H1 (cell line): ENCODE measurements at regions not wholly inside any gene's neighbourhood (a gene's known extent, or its start where the extent isn't known, plus 50 kb on each side); places are given as distances from the start of the nearest gene placed in this dataset.

Source experiments
- CTCF ChIA-PET: fragments of 300-600 bp; sonication (Branson Sonifier 250); formaldehyde crosslinking; loops from one replicate; lab custom pipeline; 2021; ENCODE audit not compliant: partially characterized antibody; lab: Charles Lee
- POLR2A ChIA-PET: fragments of 300-600 bp; sonication (Branson Sonifier 250); formaldehyde crosslinking; loops from one replicate; lab custom pipeline; 2021; ENCODE audit warnings: inconsistent platforms; ENCODE audit not compliant: partially characterized antibody; lab: Charles Lee
- DNase-seq, 2 experiments: peaks; one replicate each; pipeline versions ENCODE4 v3.0.0 to v3.0.0-alpha.2; 2010 to 2022; ENCODE audit warnings: low spot score in 2 of 2, low read depth in 1 of 2, mixed read lengths in 1 of 2
- FAIRE-seq: peaks from 2 replicates; lab custom pipeline; 2011; peaks lifted over from hg19 to GRCh38; lab: Jason Lieb, UNC
- H2AFZ ChIP-seq: 2 replicates; pipeline ENCODE4 v1.8.1; 2012; ENCODE audit warnings: low read length, inconsistent platforms
- H2AK5ac ChIP-seq: 2 replicates; pipeline ENCODE4 v1.6.1; 2013; ENCODE audit warnings: low read depth, low read length
- H2BK120ac ChIP-seq: replicated peaks from 2 replicates; pipeline ENCODE3; 2013; ENCODE audit warnings: low read depth, low read length, inconsistent platforms
- H2BK12ac ChIP-seq: 2 replicates; pipeline ENCODE4 v1.6.1; 2013; ENCODE audit warnings: low read depth, low read length
- H2BK15ac ChIP-seq: 2 replicates; pipeline ENCODE4 v1.6.1; 2013; ENCODE audit warnings: low read length
- H2BK20ac ChIP-seq: 2 replicates; pipeline ENCODE4 v1.6.1; 2013; ENCODE audit warnings: low read length
- H2BK5ac ChIP-seq: 2 replicates; pipeline ENCODE4 v1.6.1; 2013; ENCODE audit warnings: low read depth, low read length
- H3K14ac ChIP-seq: 2 replicates; pipeline ENCODE4 v1.6.1; 2013; ENCODE audit warnings: inconsistent platforms; ENCODE audit not compliant: insufficient read length
- H3K18ac ChIP-seq: 2 replicates; pipeline ENCODE4 v1.6.1; 2013; ENCODE audit warnings: low read length; ENCODE audit errors: extremely low read depth
- H3K23ac ChIP-seq: 2 replicates; pipeline ENCODE4 v1.6.1; 2013; ENCODE audit warnings: inconsistent platforms; ENCODE audit not compliant: insufficient read length
- H3K23me2 ChIP-seq: 2 replicates; pipeline ENCODE4 v1.6.1; 2013; ENCODE audit warnings: low read depth, low read length
- H3K27ac ChIP-seq: 2 replicates; pipeline ENCODE4 v1.6.1; 2011; ENCODE audit warnings: low read depth, low read length, inconsistent platforms
- H3K27me3 ChIP-seq, 4 experiments: replicated peaks in 1 of 4; 1 replicate in 1 of 4; 2 replicates in 3 of 4; pipeline versions ENCODE4 v1.6.1 to v1.8.1; 2011 to 2013; ENCODE audit warnings: low read length in 3 of 4, mild to moderate bottlenecking in 3 of 4, inconsistent platforms in 2 of 4, mixed read lengths in 2 of 4, moderate library complexity in 1 of 4; ENCODE audit not compliant: control insufficient read depth in 3 of 4, insufficient read depth in 3 of 4; ENCODE audit errors: extremely low read depth in 1 of 4
- H3K36me3 ChIP-seq, 4 experiments: 2 replicates each; pipeline versions ENCODE4 v1.6.1 to v1.8.1; 2011 to 2013; ENCODE audit warnings: mild to moderate bottlenecking in 4 of 4, low read length in 3 of 4, moderate library complexity in 2 of 4, control low read depth in 1 of 4, inconsistent platforms in 1 of 4; ENCODE audit not compliant: insufficient read depth in 4 of 4, control insufficient read depth in 2 of 4
- H3K4ac ChIP-seq: replicated peaks from 2 replicates; pipeline ENCODE3; 2013; ENCODE audit warnings: low read length, low read depth, mixed read lengths, inconsistent platforms; ENCODE audit not compliant: insufficient read length
- H3K4me1 ChIP-seq, 4 experiments: replicated peaks in 1 of 4; 1 replicate in 1 of 4; 2 replicates in 3 of 4; pipeline versions ENCODE4 v1.6.1 to v1.8.1; 2011 to 2013; ENCODE audit warnings: low read length in 3 of 4, inconsistent platforms in 2 of 4, mixed read lengths in 1 of 4; ENCODE audit not compliant: insufficient read depth in 4 of 4, control insufficient read depth in 3 of 4
- H3K4me2 ChIP-seq, 2 experiments: 2 replicates each; pipeline versions ENCODE4 v1.6.1 to v1.8.1; 2011 to 2013; ENCODE audit warnings: low read depth in 2 of 2, low read length in 2 of 2, control low read depth in 1 of 2, inconsistent platforms in 1 of 2, mild to moderate bottlenecking in 1 of 2; ENCODE audit not compliant: insufficient read depth in 1 of 2
- H3K4me3 ChIP-seq, 4 experiments: fragments of 200-600, 300-600 bp in 1 of 4; sonication (generic), shearing (Covaris generic), sonication (Bioruptor Twin) in 1 of 4; 2 replicates each; pipeline versions ENCODE4 v1.5.1 to v1.8.1; 2011 to 2016; ENCODE audit warnings: low read length in 4 of 4, low read depth in 3 of 4, control low read depth in 2 of 4, inconsistent platforms in 2 of 4, mild to moderate bottlenecking in 2 of 4, mixed read lengths in 1 of 4, moderate library complexity in 1 of 4; ENCODE audit not compliant: insufficient read depth in 2 of 4; ENCODE audit errors: extremely low read depth in 1 of 4
- H3K56ac ChIP-seq: replicated peaks from 2 replicates; pipeline ENCODE3; 2013; ENCODE audit warnings: low read depth, mild to moderate bottlenecking, mixed read lengths, low read length, inconsistent platforms; ENCODE audit not compliant: insufficient read length
- H3K79me1 ChIP-seq: 2 replicates; pipeline ENCODE4 v1.6.1; 2013; ENCODE audit warnings: low read depth, low read length, control low read depth
- H3K79me2 ChIP-seq, 2 experiments: 2 replicates each; pipeline versions ENCODE4 v1.6.1 to v1.8.1; 2012 to 2013; ENCODE audit warnings: low read length in 2 of 2, mild to moderate bottlenecking in 2 of 2, inconsistent platforms in 1 of 2; ENCODE audit not compliant: insufficient read depth in 2 of 2, control insufficient read depth in 1 of 2
- H3K9ac ChIP-seq, 4 experiments: replicated peaks in 1 of 4; 1 replicate in 1 of 4; 2 replicates in 3 of 4; pipeline versions ENCODE4 v1.6.1 to v1.8.1; 2011 to 2013; ENCODE audit warnings: low read depth in 3 of 4, low read length in 3 of 4, control low read depth in 2 of 4, mild to moderate bottlenecking in 2 of 4, moderate library complexity in 2 of 4, inconsistent platforms in 1 of 4; ENCODE audit errors: extremely low read depth in 1 of 4
- H3K9me3 ChIP-seq, 2 experiments: 2 replicates each; pipeline versions ENCODE4 v1.6.1 to v1.8.1; 2012 to 2013; ENCODE audit warnings: mild to moderate bottlenecking in 2 of 2, moderate library complexity in 2 of 2, control low read depth in 1 of 2, inconsistent platforms in 1 of 2, low read depth in 1 of 2, low read length in 1 of 2, mixed read lengths in 1 of 2; ENCODE audit not compliant: insufficient read depth in 2 of 2
- H4K20me1 ChIP-seq, 2 experiments: replicated peaks in 1 of 2; 2 replicates each; pipeline versions ENCODE3 to v1.8.1; 2011 to 2013; ENCODE audit warnings: inconsistent platforms in 2 of 2, low read length in 2 of 2, mild to moderate bottlenecking in 1 of 2; ENCODE audit not compliant: insufficient read depth in 2 of 2, control insufficient read depth in 1 of 2
- H4K5ac ChIP-seq: 2 replicates; pipeline ENCODE4 v1.6.1; 2013; ENCODE audit warnings: low read length, low read depth, mixed read lengths, inconsistent platforms; ENCODE audit not compliant: insufficient read length
- H4K8ac ChIP-seq: 2 replicates; pipeline ENCODE4 v1.8.0; 2013; ENCODE audit warnings: mild to moderate bottlenecking, moderate library complexity, low read length, inconsistent platforms; ENCODE audit not compliant: insufficient read depth; ENCODE audit errors: extremely low read depth
- H4K91ac ChIP-seq: replicated peaks from 2 replicates; pipeline ENCODE3; 2013; ENCODE audit warnings: low read length, mixed read lengths, inconsistent platforms; ENCODE audit not compliant: insufficient read length
- CBX5 ChIP-seq: fragments of 300-800, 300-1000 bp; sonication (generic); IDR thresholded peaks from 2 replicates; pipeline ENCODE4 v1.7.1; 2016; ENCODE audit warnings: antibody characterized with exemption, low read length, low read depth
- CTCF ChIP-seq, 3 experiments: IDR thresholded peaks; 1 replicate in 2 of 3; 2 replicates in 1 of 3; pipeline versions ENCODE4 v1.5.1 to v1.6.1; 2011; ENCODE audit warnings: low read length in 3 of 3, mild to moderate bottlenecking in 3 of 3, inconsistent platforms in 2 of 3, low read depth in 1 of 3, moderate library complexity in 1 of 3; ENCODE audit not compliant: insufficient read depth in 1 of 3; ENCODE audit errors: control extremely low read depth in 1 of 3
- JUN ChIP-seq: IDR thresholded peaks from 2 replicates; pipeline ENCODE4 v1.6.1; 2011; ENCODE audit warnings: low read depth, mild to moderate bottlenecking, improper control_type of control experiment, low read length
- JUND ChIP-seq: IDR thresholded peaks from 2 replicates; pipeline ENCODE4 v1.6.1; 2011; ENCODE audit warnings: mild to moderate bottlenecking, improper control_type of control experiment, low read length
- NANOG ChIP-seq: IDR thresholded peaks from 2 replicates; pipeline ENCODE4 v1.6.1; 2011; ENCODE audit warnings: low read length, low read depth, mild to moderate bottlenecking, inconsistent platforms; ENCODE audit not compliant: insufficient read depth, poor library complexity, severe bottlenecking
- PHF8 ChIP-seq: fragments of 200-600 bp; sonication (generic); conservative IDR thresholded peaks from 2 replicates; pipeline ENCODE4 v1.7.1; 2012; ENCODE audit warnings: low read depth, mild to moderate bottlenecking, inconsistent platforms, low read length, moderate library complexity
- SRF ChIP-seq: IDR thresholded peaks from 2 replicates; pipeline ENCODE4 v1.6.1; 2011; ENCODE audit warnings: mild to moderate bottlenecking, low read depth, low read length, moderate library complexity
- WGBS, 2 experiments: shearing (Covaris generic) in 1 of 2; methylation state at CpG; one replicate each; pipeline versions ENCODE4 v1.1.6 to v1.1.7; 2013 to 2015; ENCODE audit warnings: low lambda C conversion rate in 2 of 2, mixed read lengths in 2 of 2, inconsistent platforms in 1 of 2, low coverage in 1 of 2, missing lambda C conversion rate in 1 of 2; ENCODE audit not compliant: insufficient replicate concordance in 2 of 2, insufficient coverage in 1 of 2, insufficient read length in 1 of 2; ENCODE audit errors: extremely low coverage in 1 of 2, missing lambda C conversion rate in 1 of 2; 5-methylcytosine and 5-hydroxymethylcytosine counted together

DNA sequence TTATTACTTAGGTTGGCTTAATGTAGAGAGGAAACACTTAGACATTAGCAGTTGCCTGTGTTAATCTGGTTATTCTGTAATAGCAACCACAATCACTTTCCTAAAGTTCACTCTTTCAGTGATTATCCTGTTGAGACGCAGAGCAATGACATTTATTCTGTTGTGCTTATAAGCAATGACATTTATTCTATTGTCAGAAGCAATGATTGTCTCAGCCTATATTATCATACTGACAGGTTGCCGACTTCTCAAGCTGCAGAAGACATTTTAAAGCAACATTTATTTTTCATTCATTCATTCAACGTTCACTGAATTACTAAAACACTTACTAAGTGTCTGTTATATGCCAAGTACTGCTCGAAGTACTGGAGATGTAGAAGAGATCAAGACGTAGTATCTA is 193.5 kb upstream of the SLITRK3 start:
- no peak overlapping the region for H3K9ac ChIP-seq
- no peaks in the 10 kb centered on the region for H3K23me2 ChIP-seq
- no peaks in the 10 kb centered on the region for H3K9me3 ChIP-seq
- H3K4me2 ChIP-seq = no peak overlapping the region
- WGBS, 2 experiments = 87% methylated on average over 5 of the region's 5 CpGs; no CpG with 5 or more reads in 1 of the 2 experiments
- no peak for FAIRE-seq
- no peak overlapping the region for H4K91ac ChIP-seq
- H4K8ac ChIP-seq = no peak overlapping the region
- no peak overlapping the region for H3K27ac ChIP-seq
- H3K4ac ChIP-seq = no peak overlapping the region
- no peaks in the 10 kb centered on the region for H3K79me2 ChIP-seq
- DNase-seq = no peak
- H4K5ac ChIP-seq = no peak overlapping the region
- H4K20me1 ChIP-seq = no peaks in the 10 kb centered on the region
- H2BK12ac ChIP-seq = no peak overlapping the region
- H3K4me1 ChIP-seq = no peaks in the 10 kb centered on the region
- no peak overlapping the region for H2BK15ac ChIP-seq
- ChIA-PET CTCF (no interaction called here), POLR2A (no interaction called here)
- H3K23ac ChIP-seq = no peak overlapping the region
- H2BK5ac ChIP-seq = no peak overlapping the region
- no peaks in the 10 kb centered on the region for H3K79me1 ChIP-seq
- H2AFZ ChIP-seq = no peak overlapping the region
- H3K27me3 ChIP-seq = no peaks in the 10 kb centered on the region
- no peak overlapping the region for H2AK5ac ChIP-seq
- no peak overlapping the region for H2BK20ac ChIP-seq
- H2BK120ac ChIP-seq = no peak overlapping the region
- no peak overlapping the region for H3K56ac ChIP-seq
- H3K36me3 ChIP-seq = no peaks in the 10 kb centered on the region
- no peak overlapping the region for H3K4me3 ChIP-seq
- TF ChIP-seq JUND (no peak), JUN (no peak), NANOG (no peak), CBX5 (no peak), PHF8 (no peak), CTCF (IDR thresholded peaks at IDR 0.05; ENCODE audit: control extremely low read depth in 1 of 3, insufficient read depth in 1 of 3, low read depth in 1 of 3, low read length in 3 of 3) (no peak), SRF (no peak)
- H3K14ac ChIP-seq = no peak overlapping the region
- H3K18ac ChIP-seq = no peak overlapping the region
